ENCODE measurements at regions not wholly inside any gene's neighbourhood (a gene's known extent, or its start where the extent isn't known, plus 50 kb on each side); places are given as distances from the start of the nearest gene placed in this dataset.

GRCh38 chr7:120077777-120078176, 195.2 kb upstream of the KCND2 start:
- no peak for TF ChIP-seq HDAC6 (IDR thresholded peaks at IDR 0.05; ENCODE audit: unreplicated experiment)
- TF ChIP-seq NFYA (IDR thresholded peaks at IDR 0.05; ENCODE audit: borderline replicate concordance, low read depth, low read length), result no peak
- TF ChIP-seq CREB1 (IDR thresholded peaks at IDR 0.05; ENCODE audit: low read depth), result no peak
- TF ChIP-seq POLR2A (IDR thresholded peaks at IDR 0.05; ENCODE audit: low read depth, low read length), result no peak
- TF ChIP-seq POLR2AphosphoS5 (IDR thresholded peaks at IDR 0.05; ENCODE audit: low read length), result no peak
- no peak for TF ChIP-seq CTCF (IDR thresholded peaks at IDR 0.05 in 2 of 3, conservative IDR thresholded peaks at IDR 0.05 in 1 of 3; ENCODE audit: control insufficient read depth in 2 of 3, extremely low read depth in 1 of 3, insufficient read depth in 1 of 3, low read depth in 3 of 3, low read length in 3 of 3)
